Ecto neural progenitor cell (in vitro differentiated cells): ENCODE measurements at regions not wholly inside any gene's neighbourhood (a gene's known extent, or its start where the extent isn't known, plus 50 kb on each side); places are given as distances from the start of the nearest gene placed in this dataset.
A peak's percentile ranks its signal among the peaks of the same experiment; 100 is the strongest.

ENCODE experiments used
- DNase-seq: peaks from one replicate; pipeline ENCODE4 v3.0.0-alpha.2; 2018; ENCODE audit warnings: low spot score

DNA sequence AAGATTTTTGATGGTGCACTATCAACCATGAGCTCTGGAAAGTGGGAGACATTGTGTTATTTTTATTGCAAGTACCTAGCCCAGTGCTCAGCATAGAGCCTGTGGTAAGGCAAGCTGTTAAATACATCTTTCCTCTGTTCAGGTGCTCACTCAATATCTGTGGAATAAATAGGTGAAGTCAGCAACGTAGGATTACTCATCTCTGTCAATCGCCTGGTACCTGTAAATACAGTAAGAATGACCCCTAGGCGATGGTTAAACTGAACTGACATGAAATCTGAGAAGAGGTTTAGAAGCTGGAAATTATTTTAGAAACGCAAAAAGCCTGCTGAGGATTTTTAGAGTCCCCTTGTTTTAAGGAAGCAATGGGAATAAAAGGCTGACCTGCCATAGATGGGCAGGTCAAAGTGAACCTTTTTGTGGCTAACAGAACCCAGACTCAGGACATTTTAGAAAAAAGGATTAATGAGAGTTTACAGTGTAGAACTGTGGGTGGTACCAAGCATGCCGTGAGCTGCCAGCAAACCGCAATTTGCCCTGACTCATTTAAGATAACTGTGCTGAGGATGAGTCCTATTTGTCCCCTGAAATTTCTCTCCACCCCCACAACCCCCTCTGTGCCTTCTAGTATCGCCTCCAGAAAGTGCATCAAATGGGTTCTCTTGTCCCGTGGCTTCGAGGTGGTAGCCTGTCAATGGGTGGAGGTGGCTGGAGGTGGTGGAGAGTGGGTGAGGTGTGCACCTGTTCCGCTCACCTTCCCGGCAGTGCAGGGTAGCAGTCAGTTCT, 375.1 kb downstream of the MED10 start:
- DNase-seq, result no peak

DNA sequence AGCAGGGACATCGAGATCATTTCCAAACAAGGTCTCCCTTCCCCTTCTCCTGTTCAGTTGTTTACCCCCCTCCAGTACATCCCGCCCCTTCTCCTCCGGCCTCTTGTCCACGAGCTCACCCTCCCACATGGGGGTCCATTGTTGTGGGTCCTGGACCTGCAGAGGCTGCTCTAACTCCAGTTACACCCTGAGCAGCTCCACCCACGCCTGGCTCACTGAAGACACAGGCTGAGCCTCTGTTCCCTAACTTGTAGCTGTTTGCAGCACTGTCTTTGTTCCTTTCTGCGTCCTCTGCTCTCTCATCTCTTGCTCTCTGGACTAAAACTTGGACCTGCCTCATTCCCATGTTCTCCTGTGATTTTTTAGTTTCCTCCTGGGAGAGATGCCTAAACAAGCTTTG, 377.5 kb downstream of the MED10 start:
- peak; percentile 44 for DNase-seq

DNA sequence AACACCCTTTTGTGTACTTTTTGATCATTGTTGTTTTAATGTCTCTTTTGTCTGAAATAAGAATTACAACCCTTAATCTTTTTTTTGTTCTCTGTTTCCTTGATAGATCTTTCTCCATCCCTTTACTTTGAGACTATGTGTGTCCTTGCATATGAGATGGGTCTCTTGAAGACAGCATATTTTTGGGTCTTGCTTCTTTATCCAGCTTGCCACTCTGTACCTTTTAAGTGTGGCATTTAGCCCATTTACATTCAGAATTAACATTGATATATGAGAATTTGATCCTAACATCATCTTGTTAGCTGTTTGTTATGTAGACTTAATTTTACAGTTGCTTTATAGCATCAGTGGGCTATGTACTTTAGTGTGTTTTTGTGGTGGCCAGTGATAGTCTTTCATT, 382.5 kb downstream of the MED10 start:
- DNase-seq, result no peak

DNA sequence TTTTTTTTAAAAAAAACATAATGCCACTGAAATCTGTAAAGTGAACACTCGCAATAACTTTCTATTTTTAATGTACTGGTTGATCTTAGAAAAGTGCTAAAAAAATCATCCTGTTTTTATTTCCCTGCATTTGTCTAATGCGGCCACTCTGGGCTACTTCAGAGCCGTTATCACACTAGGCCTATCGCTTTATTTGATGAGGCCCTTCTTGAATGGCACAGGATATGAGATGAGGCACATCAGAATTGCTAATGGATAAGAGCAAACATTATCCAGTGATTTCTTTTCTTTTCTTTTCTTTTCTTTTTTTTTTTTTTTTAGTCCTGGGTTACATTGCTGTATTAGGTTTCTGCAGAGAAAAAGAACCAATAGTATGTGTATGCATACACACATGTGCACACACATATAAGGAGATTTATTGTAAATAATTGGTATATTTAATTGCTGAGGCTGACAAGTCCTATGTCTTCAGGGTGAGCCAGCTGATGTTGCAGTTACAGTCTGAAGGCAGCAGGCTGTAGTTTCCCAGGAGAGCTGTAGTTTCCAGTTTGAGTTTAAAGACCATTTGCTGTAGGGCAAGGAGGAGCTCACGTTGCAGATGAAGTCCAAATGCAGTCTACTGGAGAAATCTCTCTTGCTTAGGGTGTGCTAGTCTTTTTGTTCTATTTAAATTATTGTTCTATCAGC, 391.7 kb downstream of the MED10 start:
- no peak for DNase-seq

DNA sequence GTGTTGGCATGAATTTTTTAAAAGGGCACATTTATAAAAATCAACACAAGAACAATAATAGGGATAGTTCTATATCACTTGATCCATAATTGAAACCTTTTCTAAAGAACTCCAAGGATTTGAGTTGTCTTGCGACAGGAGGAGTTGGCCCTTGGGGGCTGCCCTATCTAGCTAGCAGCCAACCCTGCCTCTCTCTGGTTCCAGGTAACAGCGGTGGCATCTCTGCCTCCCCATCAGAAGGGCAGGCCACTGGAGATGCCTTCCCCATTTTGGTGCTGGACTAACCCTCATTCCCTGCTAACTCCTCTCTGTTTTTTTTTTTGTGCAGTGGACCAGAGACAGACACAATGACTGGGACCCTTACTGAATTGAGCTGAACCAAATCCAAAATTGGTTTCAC, 393.0 kb downstream of the MED10 start:
- DNase-seq, result no peak

DNA sequence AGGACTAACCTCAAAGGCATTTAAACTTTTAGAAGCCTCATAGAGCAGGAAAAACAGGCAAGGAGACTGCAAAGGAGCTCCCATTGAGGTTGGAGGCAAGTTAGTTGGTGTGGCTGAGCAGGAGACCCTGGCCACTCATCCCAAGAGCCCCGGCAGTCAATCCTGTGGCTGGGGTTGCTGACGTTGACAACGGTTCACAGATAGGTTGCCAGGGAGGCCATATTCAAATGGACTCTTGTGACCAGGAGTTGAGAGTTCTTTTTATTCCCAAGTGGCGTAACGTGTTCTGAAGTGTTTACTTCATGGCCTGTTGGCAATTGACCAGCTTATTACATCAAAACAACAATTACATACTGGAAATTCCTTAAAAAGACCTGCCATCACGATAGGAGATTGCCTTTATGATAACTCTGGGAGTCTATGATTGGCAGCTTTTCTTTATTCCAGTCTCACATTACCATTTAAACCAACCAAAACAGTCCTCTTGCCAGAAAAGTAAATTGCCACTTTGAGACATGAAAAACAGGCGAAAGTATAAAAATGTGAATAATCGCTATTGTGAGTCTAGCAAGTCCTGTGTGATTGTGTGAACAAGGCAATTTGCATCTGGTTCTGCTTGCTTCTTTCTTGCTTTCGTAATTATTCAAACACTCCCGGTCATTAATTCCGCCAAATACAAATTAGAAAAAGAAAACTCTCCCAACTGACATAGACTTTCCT, 394.9 kb downstream of the MED10 start:
- DNase-seq, result no peak

DNA sequence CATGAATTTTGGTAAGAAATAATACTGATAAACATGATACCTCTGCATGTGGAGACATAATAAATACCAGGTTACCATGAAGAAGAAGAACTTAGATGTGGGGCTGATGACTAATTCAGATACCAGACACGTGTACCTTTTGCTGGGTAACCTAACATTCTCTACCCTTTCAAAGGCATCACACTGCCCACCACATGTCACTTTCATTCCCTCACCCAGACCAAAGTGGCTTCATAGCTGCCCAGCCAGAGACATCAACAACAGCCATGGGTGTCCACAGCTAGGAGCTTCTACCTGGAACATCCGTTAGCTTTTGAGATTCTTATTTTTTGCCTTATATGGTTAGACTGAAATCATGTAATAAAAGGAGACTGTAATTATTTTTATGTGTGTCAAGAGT, 396.8 kb downstream of the MED10 start:
- no peak for DNase-seq

DNA sequence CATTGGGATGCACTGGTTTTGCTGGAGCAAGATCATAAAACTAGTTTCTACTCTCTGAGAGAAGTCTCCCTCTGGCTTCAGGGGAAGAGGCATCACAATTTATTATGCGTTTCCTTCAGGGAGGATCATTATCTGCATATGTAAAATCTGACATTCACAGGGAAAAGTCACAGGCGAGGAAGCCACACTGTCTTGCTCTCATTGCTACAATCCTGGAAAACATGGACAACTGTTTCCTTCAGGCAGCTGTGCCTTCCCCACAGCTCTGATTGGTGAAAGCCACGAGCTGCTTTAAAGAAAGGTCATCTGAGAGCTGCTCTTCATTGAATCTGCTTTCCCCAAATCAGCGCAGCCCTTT, 397.8 kb downstream of the MED10 start:
- no peak for DNase-seq

DNA sequence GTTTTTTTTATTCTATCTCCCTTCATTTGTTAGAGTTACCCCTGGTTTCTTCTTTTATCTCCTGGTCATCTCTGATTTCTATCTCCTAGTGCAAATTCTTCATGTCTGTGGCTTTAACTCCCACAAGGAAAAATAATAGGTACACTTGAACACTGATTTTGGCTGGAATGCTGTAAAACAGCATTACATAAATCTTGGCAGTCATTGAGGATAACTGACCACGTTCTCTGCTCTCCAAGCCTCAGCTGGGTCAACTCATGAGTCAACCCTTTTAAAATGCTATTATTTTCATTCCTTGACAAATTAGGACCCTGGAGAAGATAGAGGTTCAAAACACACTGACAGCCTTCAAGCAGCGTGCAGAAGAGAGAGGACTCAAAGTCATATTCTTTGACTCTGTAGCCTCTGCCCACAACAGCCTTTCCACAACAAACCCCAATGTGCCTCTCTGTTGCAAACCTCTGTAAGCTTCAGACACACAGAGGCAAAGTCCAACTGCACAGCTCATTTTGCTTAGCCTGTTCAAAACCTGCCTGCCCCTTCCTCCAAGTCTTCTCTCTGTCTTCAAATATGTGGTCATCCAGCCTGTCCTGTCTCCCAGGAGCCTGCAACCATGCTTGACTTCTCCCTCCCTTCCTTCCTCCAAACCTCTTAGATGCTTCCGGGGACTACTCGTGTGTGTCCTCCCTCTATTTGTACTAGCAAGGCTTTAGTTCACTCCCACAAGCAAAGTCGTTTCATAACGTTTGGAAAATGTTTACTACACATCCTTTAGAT, 398.4 kb downstream of the MED10 start:
- DNase-seq, result no peak

DNA sequence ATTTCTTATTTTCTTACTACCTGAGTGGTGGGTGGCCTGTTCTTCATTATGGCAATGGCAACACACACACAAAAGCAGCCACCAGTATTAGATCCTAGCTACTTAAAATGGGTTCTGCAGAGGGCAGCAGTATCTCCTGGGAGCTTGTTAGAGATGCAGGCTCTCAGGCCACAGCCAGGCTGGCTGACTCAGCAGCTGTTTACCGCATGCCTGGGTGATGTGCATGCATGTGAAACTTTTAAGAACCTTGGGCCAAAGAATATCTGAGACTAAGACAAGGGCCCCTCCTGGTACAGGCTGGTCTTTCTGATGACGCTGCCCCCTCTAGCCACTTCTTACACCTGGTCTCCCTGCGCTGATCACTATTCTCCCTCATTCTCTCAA, 399.0 kb downstream of the MED10 start:
- DNase-seq, result no peak

DNA sequence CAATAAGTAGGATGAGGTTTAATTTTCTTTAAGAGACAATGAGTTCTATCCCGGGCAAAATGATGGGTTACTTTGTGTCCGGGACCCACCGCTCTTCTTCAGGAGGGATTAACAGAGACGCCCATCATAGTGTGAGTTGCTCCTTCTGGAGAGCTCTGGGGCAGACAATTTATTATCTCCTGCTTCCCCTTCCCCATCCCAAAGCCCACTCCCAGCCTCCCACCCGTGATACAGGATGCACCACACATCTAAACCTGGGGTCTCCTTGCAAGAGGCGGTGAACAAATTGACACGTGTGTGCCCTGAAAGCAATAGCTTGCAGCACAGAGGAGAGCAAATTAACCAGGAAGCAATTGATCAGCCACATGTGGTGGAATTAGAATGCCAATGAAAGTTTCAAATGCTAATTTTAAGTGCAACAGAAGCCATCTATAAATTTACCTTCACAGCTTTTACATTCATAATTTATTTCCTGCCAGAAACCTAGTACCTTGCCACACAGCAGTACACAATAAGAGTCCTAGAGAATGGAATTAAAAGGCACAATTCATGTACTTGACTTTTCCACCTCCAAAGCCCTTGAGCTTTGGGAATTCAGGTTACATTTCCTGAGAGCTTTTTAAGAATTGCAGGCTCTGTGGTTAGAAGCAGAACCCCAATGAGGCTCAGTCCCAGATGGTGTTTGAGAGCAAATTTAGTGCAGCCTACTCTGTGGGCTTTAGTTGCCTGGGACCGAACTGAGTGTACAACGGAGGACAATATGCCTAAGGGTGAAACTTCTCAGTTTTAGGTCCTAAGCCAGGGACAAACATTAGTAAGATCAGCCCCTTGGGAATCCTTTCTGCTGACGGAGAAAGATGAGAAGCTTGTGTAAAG, 399.6 kb downstream of the MED10 start:
- DNase-seq, result no peak

DNA sequence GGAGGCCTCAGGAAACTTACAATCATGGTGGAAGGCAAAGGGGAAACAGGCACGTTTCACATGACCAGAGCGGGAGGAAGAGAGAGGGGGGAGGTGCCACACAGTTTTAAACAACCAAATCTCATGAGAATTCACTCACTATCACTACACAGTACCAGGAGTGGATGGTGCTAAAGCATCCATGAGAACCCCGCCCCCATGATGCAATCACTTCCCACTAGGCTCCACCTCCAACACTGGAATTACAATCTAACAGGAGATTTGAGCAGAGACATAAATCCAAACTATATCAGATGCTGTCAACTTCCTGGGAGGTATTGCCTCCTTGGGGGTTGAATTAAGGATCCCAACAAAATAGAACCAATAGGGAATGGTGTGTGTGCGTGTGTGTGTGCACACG, 407.1 kb downstream of the MED10 start:
- DNase-seq, result no peak

DNA sequence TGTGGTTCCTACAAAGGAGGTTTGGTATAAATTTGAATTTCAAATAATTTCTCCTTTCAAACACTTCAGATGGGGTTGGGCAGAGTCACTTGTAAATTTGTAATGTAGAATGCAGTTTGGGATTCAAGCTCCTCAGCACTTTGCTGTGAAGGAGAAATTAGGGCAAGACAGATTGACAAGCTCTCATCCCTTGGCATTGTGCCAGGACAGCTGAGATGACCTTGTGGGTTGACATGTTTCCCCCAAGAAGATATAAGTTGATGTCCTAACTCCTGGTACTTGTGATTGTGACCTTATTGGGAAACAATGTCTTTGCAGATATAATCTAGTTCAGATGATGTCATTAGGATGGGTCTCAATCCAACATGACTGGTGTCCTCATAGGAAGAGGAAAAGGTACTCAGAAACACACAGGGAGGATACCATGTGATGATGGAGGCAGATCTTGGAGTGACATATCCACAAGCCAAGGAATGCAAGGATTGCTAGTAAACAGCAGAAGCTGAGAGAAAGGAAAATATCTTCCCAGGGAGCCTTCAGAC, 408.3 kb downstream of the MED10 start:
- DNase-seq, result no peak

DNA sequence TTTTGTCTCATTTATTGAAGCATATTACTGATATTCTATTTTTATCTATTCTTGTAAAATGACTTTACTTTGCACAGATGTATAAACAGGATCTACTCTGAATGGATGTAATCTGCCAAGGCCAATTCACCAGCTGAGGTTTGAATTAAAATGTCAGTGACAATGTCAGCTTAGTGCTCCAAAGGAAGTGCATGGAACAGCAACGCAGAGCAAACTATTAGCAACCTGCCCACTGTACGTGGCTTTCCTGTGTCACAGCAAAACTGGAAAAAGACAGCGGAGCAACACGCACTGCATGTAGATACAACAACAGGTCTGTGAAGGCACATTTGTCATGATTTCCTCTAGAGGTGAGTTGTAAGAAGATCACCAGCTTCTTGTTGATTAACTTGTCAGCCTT, 409.4 kb downstream of the MED10 start:
- DNase-seq, result no peak

DNA sequence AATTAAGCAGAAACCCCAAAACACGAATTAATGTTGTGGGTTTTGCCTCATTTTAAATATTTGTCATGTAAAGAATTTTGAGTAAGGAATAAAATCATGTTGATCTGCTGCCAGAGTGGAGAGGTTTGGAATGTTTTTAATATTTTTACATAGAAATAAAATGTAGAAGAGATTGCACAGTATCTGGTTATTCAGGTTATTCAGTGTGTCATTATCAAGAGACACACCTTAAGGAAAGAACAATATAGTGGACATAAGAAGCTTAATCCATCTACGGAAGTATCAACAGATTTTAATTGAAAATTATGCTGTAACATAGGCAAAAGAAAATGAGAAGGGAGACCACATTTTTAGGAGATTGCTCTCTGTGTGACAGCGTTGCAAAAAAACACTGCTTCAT, 410.4 kb downstream of the MED10 start:
- no peak for DNase-seq

DNA sequence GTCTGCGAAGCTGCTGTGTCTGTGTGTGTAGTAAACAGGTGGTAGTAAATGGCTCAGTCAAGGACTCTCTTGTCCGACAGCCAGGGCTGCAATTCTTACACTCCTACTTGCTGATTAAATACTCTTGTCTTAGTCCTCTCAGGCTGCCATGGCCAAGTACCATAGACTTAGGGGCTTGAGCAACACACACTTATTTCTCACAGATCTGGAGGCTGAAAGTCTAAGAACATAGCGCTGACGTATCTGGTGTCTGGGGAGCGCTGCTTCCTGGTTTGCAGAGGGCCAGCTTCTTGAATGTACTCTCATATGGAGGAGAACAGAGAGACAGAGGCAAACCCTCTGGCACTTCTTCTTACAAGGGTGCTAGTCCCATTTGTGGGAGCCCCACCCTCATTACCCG, 411.0 kb downstream of the MED10 start:
- no peak for DNase-seq

DNA sequence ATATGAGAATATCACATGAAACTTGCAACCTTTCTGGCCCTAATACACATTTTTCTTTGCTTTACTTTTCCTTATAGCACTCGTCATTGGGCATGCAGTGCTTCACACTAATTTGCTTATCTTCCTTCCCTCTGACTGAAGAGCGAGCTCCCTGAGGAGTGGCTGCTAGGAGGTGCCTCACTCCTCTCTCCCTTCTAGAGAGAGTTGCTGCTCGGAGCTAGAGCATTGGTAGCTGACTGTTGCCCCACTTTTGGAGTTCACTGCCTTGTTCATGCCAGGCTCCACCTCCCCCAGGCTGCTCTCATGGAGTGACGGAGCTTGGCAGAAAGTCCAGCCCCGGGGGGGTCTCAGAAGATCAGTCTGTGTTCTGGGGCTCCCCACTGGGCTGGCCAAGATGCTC, 413.2 kb downstream of the MED10 start:
- DNase-seq, result no peak

DNA sequence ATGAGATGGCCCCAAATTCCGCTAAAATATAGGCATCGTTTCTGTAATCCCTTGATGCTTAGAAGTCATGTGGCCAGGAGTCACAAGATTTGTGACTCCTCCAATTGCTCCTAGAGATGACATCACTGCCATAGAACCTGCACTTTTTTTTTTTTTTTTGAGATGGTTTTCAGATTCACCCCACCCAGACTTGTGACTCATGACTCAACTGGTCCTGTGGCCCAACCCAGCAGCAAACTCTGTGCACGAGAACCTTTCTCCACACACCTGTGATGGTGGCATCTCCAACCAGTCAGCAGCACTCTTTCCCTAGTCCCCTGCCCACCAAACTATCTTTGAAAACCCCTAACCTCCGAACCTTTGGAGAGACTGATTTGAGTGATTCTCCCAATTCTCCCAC, 414.0 kb downstream of the MED10 start:
- DNase-seq, result no peak

DNA sequence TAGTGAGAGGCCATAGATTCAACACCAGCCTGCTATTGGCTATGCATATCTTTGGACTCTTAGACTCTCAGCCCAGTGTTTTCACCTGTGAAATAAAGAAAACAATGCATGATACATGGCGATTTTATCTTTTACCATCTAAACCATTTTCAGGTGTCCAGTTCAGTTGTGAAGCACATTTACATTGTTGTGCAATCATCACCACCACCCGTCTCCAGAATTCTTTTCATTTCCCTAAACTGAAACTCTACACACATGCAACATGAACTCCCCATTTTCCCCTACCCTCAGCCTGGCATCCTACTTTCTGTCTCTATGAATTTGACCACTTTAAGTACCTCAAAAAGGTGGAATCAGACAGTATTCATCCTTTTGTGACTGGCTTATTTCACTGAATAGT, 420.6 kb downstream of the MED10 start:
- DNase-seq, result no peak

DNA sequence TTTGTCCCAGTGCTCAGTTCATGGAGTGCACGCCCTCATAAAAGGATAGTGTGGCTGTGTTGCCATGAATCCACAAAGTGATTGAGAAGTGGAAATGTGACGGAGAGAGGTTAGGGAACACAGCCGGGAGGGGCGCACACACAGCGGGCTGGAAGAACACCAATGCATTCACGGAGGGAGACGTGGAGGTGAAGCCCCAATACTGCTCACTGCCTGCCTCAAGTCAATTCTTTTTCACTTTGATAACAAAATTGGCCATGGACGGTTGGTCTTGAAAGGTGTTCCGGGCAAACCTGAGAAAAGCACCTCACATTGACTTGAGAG, 424.1 kb downstream of the MED10 start:
- no peak for DNase-seq

DNA sequence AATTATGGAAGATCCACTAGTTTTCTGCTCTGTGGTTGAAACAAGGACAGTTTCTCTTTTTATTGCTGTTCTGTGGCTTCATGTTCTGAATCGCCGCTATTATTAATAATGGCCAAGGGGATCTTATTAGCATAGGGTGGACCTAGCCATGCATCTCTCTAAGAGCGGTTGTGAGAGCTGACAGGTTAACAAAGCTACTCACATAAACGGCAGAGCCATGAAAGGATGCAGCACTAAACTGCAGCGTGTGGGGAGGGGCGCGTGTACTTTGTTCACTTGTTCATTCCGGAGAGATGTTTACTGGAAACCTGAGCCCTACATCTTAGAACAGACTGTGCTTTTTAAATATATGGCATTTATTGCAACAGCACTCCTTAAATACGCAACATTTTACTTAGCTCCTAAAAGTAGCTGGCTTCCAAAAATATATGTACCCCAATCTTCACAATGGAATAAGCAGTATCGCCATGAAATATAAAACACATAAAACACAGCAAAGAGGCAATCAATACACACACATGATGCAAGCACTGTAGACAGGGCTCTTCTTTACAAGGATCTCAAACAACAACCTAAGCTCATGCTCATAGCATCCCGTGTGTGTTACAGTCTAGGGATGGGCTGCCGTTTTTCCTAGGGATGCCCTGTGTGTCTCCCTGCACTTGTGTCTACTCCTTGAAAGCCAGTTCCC, 424.6 kb downstream of the MED10 start:
- DNase-seq, result no peak
